H9 (cell line): ENCODE measurements at regions not wholly inside any gene's neighbourhood (a gene's known extent, or its start where the extent isn't known, plus 50 kb on each side); places are given as distances from the start of the nearest gene placed in this dataset.

ENCODE experiments used
- DNase-seq: peaks from one replicate; pipeline ENCODE4 v3.0.0-alpha.2; 2017
- H2AFZ ChIP-seq: one replicate; pipeline ENCODE4 v1.6.1; 2013; ENCODE audit warnings: mild to moderate bottlenecking, low read length, control low read depth, moderate library complexity
- H2AK5ac ChIP-seq: 2 replicates; pipeline ENCODE4 v1.6.1; 2013; ENCODE audit warnings: low read length, control low read depth, mixed read lengths; ENCODE audit not compliant: insufficient read length
- H2BK120ac ChIP-seq: one replicate; pipeline ENCODE4 v1.6.1; 2013; ENCODE audit warnings: low read depth, mild to moderate bottlenecking, low read length, control low read depth, inconsistent platforms; ENCODE audit not compliant: poor library complexity, severe bottlenecking
- H2BK12ac ChIP-seq: 2 replicates; pipeline ENCODE4 v1.6.1; 2013; ENCODE audit warnings: low read length, control low read depth, mixed read lengths, low read depth; ENCODE audit not compliant: insufficient read length
- H2BK15ac ChIP-seq: 2 replicates; pipeline ENCODE4 v1.6.1; 2013; ENCODE audit warnings: low read depth, low read length, control low read depth
- H2BK20ac ChIP-seq: one replicate; pipeline ENCODE4 v1.6.1; 2013; ENCODE audit warnings: low read depth, mild to moderate bottlenecking, low read length, control low read depth, inconsistent platforms; ENCODE audit not compliant: poor library complexity, severe bottlenecking
- H2BK5ac ChIP-seq: 2 replicates; pipeline ENCODE4 v1.6.1; 2013; ENCODE audit warnings: low read length, control low read depth, mixed read lengths; ENCODE audit not compliant: insufficient read length
- H3K14ac ChIP-seq: 2 replicates; pipeline ENCODE4 v1.6.1; 2013; ENCODE audit warnings: low read length, control low read depth; ENCODE audit not compliant: insufficient read depth
- H3K18ac ChIP-seq: 2 replicates; pipeline ENCODE4 v1.6.1; 2013; ENCODE audit warnings: low read depth, mild to moderate bottlenecking, mixed read lengths, low read length, control low read depth; ENCODE audit not compliant: insufficient read length
- H3K23ac ChIP-seq: 2 replicates; pipeline ENCODE4 v1.6.1; 2013; ENCODE audit warnings: low read length, control low read depth, mixed read lengths, low read depth; ENCODE audit not compliant: insufficient read length
- H3K23me2 ChIP-seq: 2 replicates; pipeline ENCODE4 v1.6.1; 2013; ENCODE audit warnings: low read depth, mild to moderate bottlenecking, mixed read lengths, low read length, control low read depth; ENCODE audit not compliant: insufficient read length, poor library complexity, severe bottlenecking
- H3K27ac ChIP-seq: 2 replicates; pipeline ENCODE4 v1.5.1; 2013; ENCODE audit warnings: low read length, control low read depth, mixed read lengths, low read depth; ENCODE audit not compliant: insufficient read length
- H3K27me3 ChIP-seq: 2 replicates; pipeline ENCODE4 v1.6.1; 2013; ENCODE audit warnings: low read length, control low read depth, inconsistent platforms; ENCODE audit not compliant: insufficient read depth
- H3K4ac ChIP-seq: 2 replicates; pipeline ENCODE4 v1.6.1; 2013; ENCODE audit warnings: low read depth, mild to moderate bottlenecking, control low read depth, inconsistent platforms, low read length, moderate library complexity
- H3K4me1 ChIP-seq: 2 replicates; pipeline ENCODE4 v1.6.1; 2013; ENCODE audit warnings: low read length, control low read depth, inconsistent platforms; ENCODE audit not compliant: insufficient read depth
- H3K4me2 ChIP-seq: 2 replicates; pipeline ENCODE4 v1.6.1; 2013; ENCODE audit warnings: low read length, control low read depth, mixed read lengths; ENCODE audit not compliant: insufficient read length, insufficient read depth
- H3K56ac ChIP-seq: 2 replicates; pipeline ENCODE4 v1.6.1; 2013; ENCODE audit warnings: low read depth, mild to moderate bottlenecking, mixed read lengths, low read length, control low read depth; ENCODE audit not compliant: insufficient read length
- H3K79me1 ChIP-seq: 2 replicates; pipeline ENCODE4 v1.6.1; 2013; ENCODE audit warnings: low read depth, mild to moderate bottlenecking, moderate library complexity, low read length, control low read depth, inconsistent platforms; ENCODE audit not compliant: insufficient read depth, poor library complexity, severe bottlenecking
- H3K79me2 ChIP-seq: 2 replicates; pipeline ENCODE4 v1.6.1; 2013; ENCODE audit warnings: low read length, control low read depth, inconsistent platforms; ENCODE audit not compliant: insufficient read depth
- H3K9ac ChIP-seq: 2 replicates; pipeline ENCODE4 v1.6.1; 2013; ENCODE audit warnings: low read length, control low read depth, mixed read lengths; ENCODE audit not compliant: insufficient read length; ENCODE audit errors: extremely low read depth
- H3K9me3 ChIP-seq: one replicate; pipeline ENCODE4 v1.6.1; 2013; ENCODE audit warnings: low read depth, low read length, inconsistent platforms; ENCODE audit not compliant: control insufficient read depth
- H3T11ph ChIP-seq: one replicate; pipeline ENCODE4 v1.6.1; 2013; ENCODE audit warnings: mild to moderate bottlenecking, low read length, control low read depth, inconsistent platforms
- H4K20me1 ChIP-seq: one replicate; pipeline ENCODE4 v1.6.1; 2013; ENCODE audit not compliant: control insufficient read depth, insufficient read length, insufficient read depth
- H4K5ac ChIP-seq: 2 replicates; pipeline ENCODE4 v1.6.1; 2013; ENCODE audit warnings: low read depth, mild to moderate bottlenecking, mixed read lengths, low read length, control low read depth; ENCODE audit not compliant: insufficient read length
- H4K8ac ChIP-seq: replicated peaks from 2 replicates; pipeline ENCODE4 v1.6.1; 2013; ENCODE audit warnings: low read length, control low read depth, mixed read lengths, low read depth; ENCODE audit not compliant: insufficient read length
- H4K91ac ChIP-seq: 2 replicates; pipeline ENCODE4 v1.6.1; 2013; ENCODE audit warnings: low read depth, mild to moderate bottlenecking, moderate library complexity, mixed read lengths, low read length, control low read depth; ENCODE audit not compliant: insufficient read length
- H3K27ac Mint-ChIP-seq, 3 experiments: 2 replicates in 2 of 3; 3 replicates in 1 of 3; pipeline ENCODE4 v1.8.0; 2020 to 2021; ENCODE audit warnings: mixed read lengths in 3 of 3, mild to moderate bottlenecking in 1 of 3, moderate library complexity in 1 of 3
- H3K27me3 Mint-ChIP-seq: 2 replicates; pipeline ENCODE4 v1.8.0; 2021; ENCODE audit warnings: low read depth, mild to moderate bottlenecking, moderate library complexity, mixed read lengths
- H3K36me3 Mint-ChIP-seq, 3 experiments: 2 replicates in 2 of 3; 3 replicates in 1 of 3; pipeline ENCODE4 v1.8.0; 2020 to 2021; ENCODE audit warnings: low read depth in 3 of 3, mixed read lengths in 3 of 3; ENCODE audit not compliant: insufficient read depth in 1 of 3
- H3K4me1 Mint-ChIP-seq, 2 experiments: 2 replicates each; pipeline ENCODE4 v1.8.0; 2020; ENCODE audit warnings: mixed read lengths in 2 of 2
- H3K4me3 Mint-ChIP-seq, 2 experiments: 2 replicates in 1 of 2; 3 replicates in 1 of 2; pipeline ENCODE4 v1.8.0; 2020 to 2021; ENCODE audit warnings: mild to moderate bottlenecking in 2 of 2, mixed read lengths in 2 of 2, moderate library complexity in 1 of 2
- H3K9me3 Mint-ChIP-seq, 2 experiments: 2 replicates in 1 of 2; 3 replicates in 1 of 2; pipeline ENCODE4 v1.8.0; 2020; ENCODE audit warnings: mild to moderate bottlenecking in 2 of 2, mixed read lengths in 2 of 2, moderate library complexity in 1 of 2
- CTCF ChIP-seq: fragments of 200-600 bp; sonication (generic); conservative IDR thresholded peaks from 3 replicates; pipeline ENCODE4 v1.8.0; 2021; ENCODE audit warnings: antibody characterized with exemption, mild to moderate bottlenecking
- WGBS: extraction: QIAGEN DNeasy Blood & Tissue Kit; methylation state at CpG from one replicate; pipeline ENCODE4 v1.1.7; 2013; ENCODE audit warnings: missing lambda C conversion rate, low lambda C conversion rate, mixed read lengths; ENCODE audit not compliant: insufficient read length; ENCODE audit errors: extremely low coverage; 5-methylcytosine and 5-hydroxymethylcytosine counted together

GRCh38 chr14:51535443-51536044 lies 116.2 kb upstream of the FRMD6 start:
- H3K27ac ChIP-seq: no peak overlapping the region

More at GRCh38 chr14:51535443-51536044, 116.2 kb upstream of the FRMD6 start:
- Histone ChIP-seq H3K27me3 (no peaks in the 10 kb centered on the region), H4K8ac (no peak overlapping the region), H2BK15ac (no peak overlapping the region), H3T11ph (no peak overlapping the region), H3K23me2 (no peaks in the 10 kb centered on the region), H2AK5ac (no peak overlapping the region), H3K18ac (no peak overlapping the region), H3K56ac (no peak overlapping the region), H3K4me2 (no peak overlapping the region), H3K9ac (no peak overlapping the region), H2BK5ac (no peak overlapping the region), H4K91ac (no peak overlapping the region), H4K5ac (no peak overlapping the region), H3K4me1 (peaks cover 4% of the 10 kb centered on the region; the same call in 1 of the 2 replicates), H2BK20ac (no peak overlapping the region), H3K79me1 (no peaks in the 10 kb centered on the region), H2AFZ (no peak overlapping the region), H3K14ac (no peak overlapping the region), H3K4ac (no peak overlapping the region), H3K23ac (no peak overlapping the region), H2BK12ac (no peak overlapping the region), H3K9me3 (no peaks in the 10 kb centered on the region), H2BK120ac (no peak overlapping the region), H3K79me2 (no peaks in the 10 kb centered on the region), H4K20me1 (no peaks in the 10 kb centered on the region)
- Mint-ChIP-seq H3K27me3 (no peaks in the 10 kb centered on the region), H3K27ac (no peak overlapping the region), H3K9me3 (peaks cover 2 to 3% of the 10 kb centered on the region in 2 experiments; a peak in 1 of 5 replicates), H3K4me1 (peaks cover 2 to 8% of the 10 kb centered on the region in 2 experiments), H3K36me3 (no peaks in the 10 kb centered on the region; a peak in 1 of 7 replicates), H3K4me3 (no peak overlapping the region)
- no CpG with 5 or more reads among the region's 2 CpGs for WGBS
- no peak for DNase-seq
- no peak for TF ChIP-seq CTCF
